ENCODE measurements at regions not wholly inside any gene's neighbourhood (a gene's known extent, or its start where the extent isn't known, plus 50 kb on each side); places are given as distances from the start of the nearest gene placed in this dataset.

DNA sequence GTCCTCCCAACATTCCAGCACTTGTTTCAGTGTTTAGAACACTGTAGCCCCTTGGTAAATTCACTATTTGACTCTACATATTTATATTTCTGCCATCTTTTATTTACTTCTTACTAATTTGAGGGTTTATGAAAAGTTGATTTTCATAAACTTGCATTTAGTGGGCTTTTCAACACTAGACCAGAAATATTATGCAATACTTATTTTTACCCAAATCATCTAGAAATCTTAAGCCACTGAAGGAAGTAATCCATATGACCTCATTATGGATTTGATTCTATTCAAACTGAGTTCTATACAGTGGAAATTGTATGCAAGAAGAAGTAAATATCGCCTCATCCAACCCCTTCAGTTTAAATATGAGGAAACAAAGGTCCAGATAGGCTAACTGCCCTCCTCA, 92.6 kb upstream of the VRK2 start:
- intact Hi-C loops (cut with DNase I), result no loop called here
- no peak for DNase-seq (ENCODE audit: low spot score)
- ATAC-seq, result no peak

GRCh38 chr2:57957238-57957637, 89.4 kb upstream of the VRK2 start:
- intact Hi-C loops (cut with DNase I), result no loop called here
- ATAC-seq (no peak), DNase-seq (ENCODE audit: low spot score) (no peak)

- ATAC-seq (no peak), DNase-seq (ENCODE audit: low spot score) (no peak)
- intact Hi-C loops (cut with DNase I), result no loop called here
Measured at GRCh38 chr2:57959390-57959789, 87.2 kb upstream of the VRK2 start.

GRCh38 chr2:57962861-57963260, 83.7 kb upstream of the VRK2 start:
- ATAC-seq (no peak), DNase-seq (ENCODE audit: low spot score) (no peak)
- intact Hi-C loops (cut with DNase I), result no loop called here

GRCh38 chr2:57965219-57965618, 81.4 kb upstream of the VRK2 start:
- no peak for DNase-seq (ENCODE audit: low spot score)
- no peak for ATAC-seq
- intact Hi-C loops (cut with DNase I), result no loop called here

DNA sequence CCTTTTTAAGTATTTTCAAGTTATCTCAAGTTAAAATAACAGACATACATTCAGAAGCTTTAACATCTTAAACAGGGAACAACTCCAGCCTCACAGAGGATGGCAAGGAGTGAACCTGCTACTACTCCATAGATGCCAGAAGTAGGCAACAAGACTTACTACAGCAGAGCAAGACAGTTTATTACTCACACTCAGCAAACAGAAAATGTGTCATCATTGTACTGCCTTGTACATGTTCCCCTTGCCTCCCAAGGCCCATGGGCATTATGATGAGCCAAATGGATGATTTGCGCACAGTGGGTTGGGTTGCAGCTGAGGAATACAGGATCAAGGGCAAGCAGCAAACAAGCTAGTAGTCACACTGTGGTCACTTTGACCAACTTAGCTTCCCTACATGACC, 80.6 kb upstream of the VRK2 start:
- intact Hi-C loops (cut with DNase I), result no loop called here
- no peak for DNase-seq (ENCODE audit: low spot score)
- no peak for ATAC-seq

GRCh38 chr2:57973621-57974186, 72.9 kb upstream of the VRK2 start:
- intact Hi-C loops (cut with DNase I), result no loop called here
- ATAC-seq, result no peak
- DNase-seq (ENCODE audit: low spot score), result no peak

DNA sequence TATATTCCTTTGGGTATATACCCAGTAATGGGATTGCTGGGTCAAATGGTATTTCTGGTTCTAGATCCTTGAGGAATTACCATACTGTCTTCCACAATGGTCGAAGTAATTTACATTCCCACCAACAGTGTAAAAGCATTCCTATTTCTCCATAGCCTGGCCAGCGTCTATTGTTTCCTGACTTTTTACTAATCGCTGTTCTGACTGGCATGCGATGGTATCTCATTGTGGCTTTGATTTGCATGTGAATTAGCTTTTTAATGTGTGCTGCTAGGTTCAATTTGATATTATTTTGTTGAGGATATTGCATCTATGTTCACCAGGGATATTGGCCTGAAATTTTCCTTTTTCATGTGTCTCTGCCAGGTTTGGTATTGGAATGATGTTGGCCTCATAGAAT, 67.4 kb upstream of the VRK2 start:
- DNase-seq (ENCODE audit: low spot score) (no peak), ATAC-seq (no peak)
- intact Hi-C loops (cut with DNase I), result no loop called here

DNA sequence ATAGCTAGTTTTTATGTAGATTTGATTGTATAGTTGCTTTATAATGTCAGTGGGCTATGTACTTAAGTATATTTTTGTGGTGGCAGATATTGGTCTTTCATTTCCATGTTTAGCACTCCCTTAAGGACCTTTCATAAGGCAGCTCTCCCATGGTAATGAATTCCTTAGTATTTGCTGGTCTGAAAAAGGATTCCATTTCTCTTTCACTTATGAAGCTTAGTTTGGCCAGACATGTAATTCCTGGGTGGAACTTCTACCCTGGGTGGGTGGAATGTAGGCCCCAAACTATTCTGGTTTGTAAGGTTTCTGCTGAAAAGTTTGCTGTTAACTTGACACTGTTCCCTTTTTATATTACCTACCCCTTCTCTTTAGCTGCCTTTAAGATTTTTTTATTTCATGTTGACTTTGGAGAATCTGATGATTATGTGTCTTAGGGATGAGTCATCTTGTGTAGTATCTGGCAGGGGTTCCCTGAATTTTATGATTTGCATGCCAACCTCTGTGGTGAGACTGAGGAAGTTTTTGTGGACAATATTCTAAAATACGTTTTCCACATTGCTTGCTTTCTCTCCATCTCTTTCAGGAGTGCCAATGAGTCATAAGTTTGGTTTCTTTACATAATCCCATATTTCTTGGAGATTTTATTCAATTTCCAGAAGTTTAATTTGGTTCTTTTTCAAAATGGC, 65.4 kb upstream of the VRK2 start:
- DNase-seq (ENCODE audit: low spot score) (no peak), ATAC-seq (no peak)
- intact Hi-C loops (cut with DNase I), result no loop called here

- intact Hi-C loops (cut with DNase I), result no loop called here
- no peak for ATAC-seq
Measured at GRCh38 chr2:57987835-57988573, 58.6 kb upstream of the VRK2 start.

DNA sequence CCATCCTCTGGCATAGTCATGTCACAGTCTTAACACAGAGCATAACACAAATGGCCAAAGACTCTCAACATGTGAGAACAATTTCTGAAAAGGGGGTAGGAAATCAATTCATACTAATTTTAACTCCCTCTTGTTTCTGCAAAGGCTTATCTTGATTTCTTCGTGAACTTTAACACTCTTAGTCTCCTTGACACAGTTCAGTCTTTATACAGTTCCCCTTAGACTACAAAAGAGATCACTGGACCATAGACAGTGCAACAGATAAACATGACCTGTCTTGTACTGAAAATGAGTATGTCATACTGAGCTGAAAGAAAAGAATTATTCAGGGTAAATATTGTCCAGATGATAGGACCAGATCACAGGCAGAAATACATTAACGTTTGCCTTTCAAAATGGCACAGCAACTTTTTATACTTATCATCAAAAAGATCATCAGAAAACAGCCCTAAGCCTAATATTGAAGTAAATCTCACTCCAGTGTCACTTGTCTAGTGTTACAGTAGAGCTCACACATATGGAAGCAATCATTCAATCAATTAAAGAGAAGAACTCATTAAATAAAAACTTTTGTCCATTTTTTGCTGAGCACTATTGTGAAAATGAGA, 56.4 kb upstream of the VRK2 start:
- no peak for ATAC-seq
- intact Hi-C loops (cut with DNase I), result no loop called here
- DNase-seq (ENCODE audit: low spot score), result no peak

More at GRCh38 chr2:57987835-57988573, 58.6 kb upstream of the VRK2 start:
- no peak for DNase-seq (ENCODE audit: low spot score)

All from sciatic nerve (tissue), 2 donors.